Fibroblast of lung (primary cell): ENCODE measurements at regions not wholly inside any gene's neighbourhood (a gene's known extent, or its start where the extent isn't known, plus 50 kb on each side); places are given as distances from the start of the nearest gene placed in this dataset.
A peak's percentile ranks its signal among the peaks of the same experiment; 100 is the strongest.

Source experiments
- DNase-seq, 2 donors: peaks; one replicate each; pipeline versions ENCODE4 v3.0.0 to v3.0.0-alpha.2; 2010; ENCODE audit warnings: low read depth in 2 of 2
- H2AFZ ChIP-seq: 2 replicates; pipeline ENCODE4 v1.5.1; 2012; ENCODE audit warnings: low read length, control low read depth, inconsistent platforms
- H3K27ac ChIP-seq: 2 replicates; pipeline ENCODE4 v1.5.1; 2011; ENCODE audit warnings: low read length, control low read depth; ENCODE audit not compliant: insufficient read depth
- H3K27me3 ChIP-seq: 2 replicates; pipeline ENCODE4 v1.5.1; 2011; ENCODE audit warnings: mild to moderate bottlenecking, low read length; ENCODE audit not compliant: control insufficient read depth, insufficient read depth
- H3K36me3 ChIP-seq: 2 replicates; pipeline ENCODE4 v1.5.1; 2011; ENCODE audit warnings: low read length; ENCODE audit not compliant: control insufficient read depth, insufficient read depth
- H3K4me1 ChIP-seq: 2 replicates; pipeline ENCODE4 v1.5.1; 2011; ENCODE audit warnings: low read length; ENCODE audit not compliant: control insufficient read depth, insufficient read depth; ENCODE audit errors: extremely low read depth
- H3K4me2 ChIP-seq: 2 replicates; pipeline ENCODE4 v1.5.1; 2011; ENCODE audit warnings: low read length, control low read depth; ENCODE audit not compliant: insufficient read depth; ENCODE audit errors: extremely low read depth
- H3K4me3 ChIP-seq, 4 experiments: fragments of 200-600 bp in 1 of 4; sonication (generic) in 1 of 4; replicated peaks in 1 of 4; 2 replicates each; pipeline ENCODE4 v1.5.1; 2011 to 2016; ENCODE audit warnings: low read length in 4 of 4, low read depth in 3 of 4, mild to moderate bottlenecking in 3 of 4, control low read depth in 2 of 4, inconsistent platforms in 1 of 4, mixed read lengths in 1 of 4; ENCODE audit not compliant: insufficient read depth in 1 of 4; ENCODE audit errors: control extremely low read depth in 1 of 4
- H3K79me2 ChIP-seq: 2 replicates; pipeline ENCODE4 v1.5.1; 2012; ENCODE audit warnings: mild to moderate bottlenecking, low read length, inconsistent platforms; ENCODE audit not compliant: control insufficient read depth, insufficient read depth
- H3K9ac ChIP-seq: 2 replicates; pipeline ENCODE4 v1.5.1; 2011; ENCODE audit warnings: mild to moderate bottlenecking, low read length, control low read depth; ENCODE audit not compliant: insufficient read depth
- H3K9me3 ChIP-seq: 2 replicates; pipeline ENCODE4 v1.5.1; 2012; ENCODE audit warnings: low read depth, low read length; ENCODE audit not compliant: control insufficient read depth, insufficient read depth
- H4K20me1 ChIP-seq: 2 replicates; pipeline ENCODE4 v1.5.1; 2011; ENCODE audit warnings: low read length; ENCODE audit not compliant: control insufficient read depth, insufficient read depth; ENCODE audit errors: extremely low read depth
- EZH2 ChIP-seq: IDR thresholded peaks from 2 replicates; pipeline ENCODE4 v1.5.1; 2012; ENCODE audit warnings: low read length, control low read depth, mild to moderate bottlenecking; ENCODE audit errors: missing control alignments
- TF ChIP-seq, protein P1 (sequence below), 2 donors: IDR thresholded peaks in 1 of 2; conservative IDR thresholded peaks in 1 of 2; 1 replicate in 1 of 2; 2 replicates in 1 of 2; pipeline ENCODE4 v1.5.1; 2011 to 2012; ENCODE audit warnings: low read length in 2 of 2, control low read depth in 1 of 2, inconsistent platforms in 1 of 2, low read depth in 1 of 2, mild to moderate bottlenecking in 1 of 2

DNA sequence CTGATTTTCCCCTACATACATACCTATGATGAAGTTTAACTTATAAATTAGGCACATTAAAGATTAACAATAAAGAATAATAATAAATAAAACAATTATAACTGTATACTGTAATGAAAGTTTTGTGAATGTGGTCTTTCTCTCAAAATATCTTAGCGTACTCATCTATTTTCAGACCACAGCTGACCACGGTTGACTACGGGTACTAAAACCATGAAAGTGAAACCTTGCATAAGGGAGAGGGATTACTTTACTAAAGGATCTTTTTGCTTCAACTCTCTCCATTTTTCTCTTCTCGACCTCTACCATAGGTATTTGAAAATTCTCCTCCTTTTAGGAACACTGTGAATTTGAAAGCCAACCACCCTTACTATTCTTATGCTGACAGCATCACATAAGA is 475.5 kb downstream of the CETN3 start:
- H4K20me1 ChIP-seq: no peaks in the 10 kb centered on the region
- no peak overlapping the region for H3K4me2 ChIP-seq
- no peaks in the 10 kb centered on the region for H3K27me3 ChIP-seq
- no peaks in the 10 kb centered on the region for H3K36me3 ChIP-seq
- H3K79me2 ChIP-seq: no peaks in the 10 kb centered on the region
- no peaks in the 10 kb centered on the region for H3K4me1 ChIP-seq
- H2AFZ ChIP-seq: no peak overlapping the region
- no peak for TF ChIP-seq EZH2
- TF ChIP-seq, protein P1, sequence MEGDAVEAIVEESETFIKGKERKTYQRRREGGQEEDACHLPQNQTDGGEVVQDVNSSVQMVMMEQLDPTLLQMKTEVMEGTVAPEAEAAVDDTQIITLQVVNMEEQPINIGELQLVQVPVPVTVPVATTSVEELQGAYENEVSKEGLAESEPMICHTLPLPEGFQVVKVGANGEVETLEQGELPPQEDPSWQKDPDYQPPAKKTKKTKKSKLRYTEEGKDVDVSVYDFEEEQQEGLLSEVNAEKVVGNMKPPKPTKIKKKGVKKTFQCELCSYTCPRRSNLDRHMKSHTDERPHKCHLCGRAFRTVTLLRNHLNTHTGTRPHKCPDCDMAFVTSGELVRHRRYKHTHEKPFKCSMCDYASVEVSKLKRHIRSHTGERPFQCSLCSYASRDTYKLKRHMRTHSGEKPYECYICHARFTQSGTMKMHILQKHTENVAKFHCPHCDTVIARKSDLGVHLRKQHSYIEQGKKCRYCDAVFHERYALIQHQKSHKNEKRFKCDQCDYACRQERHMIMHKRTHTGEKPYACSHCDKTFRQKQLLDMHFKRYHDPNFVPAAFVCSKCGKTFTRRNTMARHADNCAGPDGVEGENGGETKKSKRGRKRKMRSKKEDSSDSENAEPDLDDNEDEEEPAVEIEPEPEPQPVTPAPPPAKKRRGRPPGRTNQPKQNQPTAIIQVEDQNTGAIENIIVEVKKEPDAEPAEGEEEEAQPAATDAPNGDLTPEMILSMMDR (conservative IDR thresholded peaks at IDR 0.05 in 1 of 2, IDR thresholded peaks at IDR 0.05 in 1 of 2; ENCODE audit: low read depth in 1 of 2, low read length in 2 of 2): no peak
- H3K9me3 ChIP-seq: no peaks in the 10 kb centered on the region
- H3K27ac ChIP-seq: no peak overlapping the region
- H3K9ac ChIP-seq: no peak overlapping the region
- DNase-seq: no peak
- H3K4me3 ChIP-seq: no peak overlapping the region

DNA sequence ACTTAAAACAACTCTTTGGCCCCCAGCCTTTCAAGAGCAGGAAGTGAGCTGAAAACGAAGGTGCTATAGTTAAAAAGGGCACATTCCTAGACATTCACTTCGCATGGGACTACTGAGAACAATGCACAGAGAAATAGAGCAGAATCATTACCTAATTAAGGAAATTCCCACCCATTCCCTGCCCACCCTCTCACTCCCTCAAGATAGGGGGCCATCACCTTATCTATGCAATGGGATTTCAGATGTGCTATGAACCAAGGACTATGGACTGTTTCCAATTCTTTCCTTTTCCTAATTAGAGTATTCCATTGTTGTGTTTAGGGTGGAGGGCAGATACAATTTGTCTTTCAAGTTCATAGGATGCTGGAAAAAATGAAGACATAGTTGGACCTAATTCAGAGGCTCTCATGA is 476.8 kb downstream of the CETN3 start:
- H3K36me3 ChIP-seq: no peaks in the 10 kb centered on the region
- H3K9ac ChIP-seq: no peak overlapping the region
- no peak overlapping the region for H3K4me2 ChIP-seq
- no peak overlapping the region for H3K4me3 ChIP-seq
- H3K27ac ChIP-seq: no peak overlapping the region
- H3K9me3 ChIP-seq: no peaks in the 10 kb centered on the region
- no peaks in the 10 kb centered on the region for H3K27me3 ChIP-seq
- no peaks in the 10 kb centered on the region for H4K20me1 ChIP-seq
- no peaks in the 10 kb centered on the region for H3K79me2 ChIP-seq
- DNase-seq: peak in 1 of 2 donors; percentile 42
- no peak for TF ChIP-seq EZH2
- TF ChIP-seq, protein P1 (conservative IDR thresholded peaks at IDR 0.05 in 1 of 2, IDR thresholded peaks at IDR 0.05 in 1 of 2; ENCODE audit: low read depth in 1 of 2, low read length in 2 of 2): no peak
- no peak overlapping the region for H2AFZ ChIP-seq
- no peaks in the 10 kb centered on the region for H3K4me1 ChIP-seq

GRCh38 chr5:89930591-89931392 is 478.8 kb downstream of the CETN3 start:
- H3K27ac ChIP-seq: no peak overlapping the region
- no peak overlapping the region for H2AFZ ChIP-seq
- no peaks in the 10 kb centered on the region for H3K79me2 ChIP-seq
- TF ChIP-seq EZH2: no peak
- TF ChIP-seq, protein P1 (conservative IDR thresholded peaks at IDR 0.05 in 1 of 2, IDR thresholded peaks at IDR 0.05 in 1 of 2; ENCODE audit: low read depth in 1 of 2, low read length in 2 of 2): no peak
- H3K4me2 ChIP-seq: peak overlapping the region; percentile 32
- H3K9me3 ChIP-seq: no peaks in the 10 kb centered on the region
- no peaks in the 10 kb centered on the region for H4K20me1 ChIP-seq
- H3K9ac ChIP-seq: no peak overlapping the region
- H3K27me3 ChIP-seq: no peaks in the 10 kb centered on the region
- H3K36me3 ChIP-seq: no peaks in the 10 kb centered on the region
- H3K4me3 ChIP-seq: no peak overlapping the region
- DNase-seq: peak; percentile 50 to 80
- H3K4me1 ChIP-seq: no peaks in the 10 kb centered on the region
